Astrocyte of the cerebellum (primary cell): ENCODE measurements at regions not wholly inside any gene's neighbourhood (a gene's known extent, or its start where the extent isn't known, plus 50 kb on each side); places are given as distances from the start of the nearest gene placed in this dataset.

Experiments
- DNase-seq: peaks from one replicate; pipeline ENCODE4 v3.0.0-alpha.2; 2011; ENCODE audit warnings: low read depth
- H3K4me3 ChIP-seq: 2 replicates; pipeline ENCODE4 v1.5.1; 2011; ENCODE audit warnings: mild to moderate bottlenecking, low read depth, low read length, moderate library complexity
- in situ Hi-C: cut with HindIII; loops from 2 replicates; pipeline ENCODE4 v1.10.0; 2017; ENCODE audit warnings: low sequenced_read_pairs
- TF ChIP-seq, protein P1 (sequence below): IDR thresholded peaks from 2 replicates; pipeline ENCODE4 v1.5.1; 2012; ENCODE audit warnings: low read length, low read depth, moderate library complexity, mild to moderate bottlenecking; ENCODE audit errors: missing control alignments

DNA sequence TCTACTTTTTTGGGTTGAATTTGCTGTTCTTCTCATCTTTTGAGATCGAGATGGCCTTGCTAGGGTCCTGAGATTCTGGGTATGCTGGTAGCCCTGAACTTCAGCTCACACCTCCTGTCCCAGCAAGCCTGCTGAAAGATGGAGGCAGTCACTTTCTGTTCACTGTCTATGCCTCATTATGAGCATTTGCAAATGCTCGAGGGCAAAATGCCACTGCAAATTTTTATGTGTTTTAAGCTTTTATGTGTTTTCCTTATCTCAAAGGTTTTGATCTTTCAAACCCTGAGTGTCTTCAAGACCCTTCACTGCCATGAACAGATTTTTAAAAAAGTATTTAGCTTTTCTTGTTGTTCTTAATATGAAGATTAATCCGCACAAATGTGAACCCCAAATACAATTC lies 766.7 kb upstream of the HS6ST1 start:
- TF ChIP-seq, protein P1, sequence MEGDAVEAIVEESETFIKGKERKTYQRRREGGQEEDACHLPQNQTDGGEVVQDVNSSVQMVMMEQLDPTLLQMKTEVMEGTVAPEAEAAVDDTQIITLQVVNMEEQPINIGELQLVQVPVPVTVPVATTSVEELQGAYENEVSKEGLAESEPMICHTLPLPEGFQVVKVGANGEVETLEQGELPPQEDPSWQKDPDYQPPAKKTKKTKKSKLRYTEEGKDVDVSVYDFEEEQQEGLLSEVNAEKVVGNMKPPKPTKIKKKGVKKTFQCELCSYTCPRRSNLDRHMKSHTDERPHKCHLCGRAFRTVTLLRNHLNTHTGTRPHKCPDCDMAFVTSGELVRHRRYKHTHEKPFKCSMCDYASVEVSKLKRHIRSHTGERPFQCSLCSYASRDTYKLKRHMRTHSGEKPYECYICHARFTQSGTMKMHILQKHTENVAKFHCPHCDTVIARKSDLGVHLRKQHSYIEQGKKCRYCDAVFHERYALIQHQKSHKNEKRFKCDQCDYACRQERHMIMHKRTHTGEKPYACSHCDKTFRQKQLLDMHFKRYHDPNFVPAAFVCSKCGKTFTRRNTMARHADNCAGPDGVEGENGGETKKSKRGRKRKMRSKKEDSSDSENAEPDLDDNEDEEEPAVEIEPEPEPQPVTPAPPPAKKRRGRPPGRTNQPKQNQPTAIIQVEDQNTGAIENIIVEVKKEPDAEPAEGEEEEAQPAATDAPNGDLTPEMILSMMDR, result no peak
- in situ Hi-C loops, result no loop called here
- DNase-seq, result no peak
- no peak overlapping the region for H3K4me3 ChIP-seq

DNA sequence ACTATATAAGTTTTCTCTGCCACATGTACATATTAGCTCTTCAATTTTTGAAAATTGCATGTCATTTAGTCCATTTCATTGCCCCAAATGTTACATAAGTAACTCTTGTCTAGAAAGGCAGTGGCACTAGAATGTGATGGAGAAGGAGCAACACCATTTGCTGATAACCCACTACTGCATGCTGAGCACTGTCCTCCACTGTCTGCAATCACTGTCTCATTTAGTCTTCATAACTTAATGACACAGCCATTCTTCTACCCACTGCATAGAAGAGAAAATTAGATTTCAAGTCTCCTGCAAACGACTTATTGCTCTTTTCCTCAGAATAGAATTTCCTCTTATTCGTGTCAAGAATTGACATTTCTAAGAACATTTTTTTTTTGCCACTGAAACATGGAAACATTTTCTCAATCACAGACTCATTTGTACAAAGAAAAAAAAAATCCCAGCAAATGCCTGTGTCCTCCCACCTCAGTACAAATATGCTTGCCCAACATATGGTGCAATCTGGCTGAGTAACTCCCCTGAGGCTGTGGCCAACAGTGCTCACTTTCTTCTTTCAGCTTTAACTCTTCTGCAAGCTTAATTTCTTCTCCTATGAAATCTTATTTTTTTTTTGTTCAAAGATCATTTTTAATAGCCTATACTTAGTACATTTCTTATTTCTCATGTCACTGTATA lies 768.6 kb upstream of the HS6ST1 start:
- TF ChIP-seq, protein P1, result no peak
- in situ Hi-C loops, result no loop called here
- H3K4me3 ChIP-seq, result no peak overlapping the region
- no peak for DNase-seq

DNA sequence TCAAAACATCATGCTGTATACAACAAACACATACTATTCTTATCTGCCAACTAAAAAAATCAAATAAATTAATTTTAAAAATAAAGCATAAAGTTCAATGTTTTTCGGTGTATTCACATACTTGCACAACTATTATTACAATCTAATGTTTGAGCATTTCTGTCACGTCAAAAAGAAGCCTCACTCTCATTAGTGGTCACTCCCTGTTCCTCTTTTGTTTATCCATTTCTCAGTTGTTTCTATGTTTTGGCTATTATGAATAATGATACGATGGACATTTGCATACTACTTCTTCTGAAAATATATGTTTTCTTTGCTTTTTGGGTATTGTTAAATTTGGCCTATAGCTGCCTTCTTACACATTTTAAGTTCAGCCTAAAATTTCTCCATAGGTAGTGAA lies 773.0 kb upstream of the HS6ST1 start:
- H3K4me3 ChIP-seq, result no peak overlapping the region
- no peak for DNase-seq
- TF ChIP-seq, protein P1, result no peak
- in situ Hi-C loops, result no loop called here

DNA sequence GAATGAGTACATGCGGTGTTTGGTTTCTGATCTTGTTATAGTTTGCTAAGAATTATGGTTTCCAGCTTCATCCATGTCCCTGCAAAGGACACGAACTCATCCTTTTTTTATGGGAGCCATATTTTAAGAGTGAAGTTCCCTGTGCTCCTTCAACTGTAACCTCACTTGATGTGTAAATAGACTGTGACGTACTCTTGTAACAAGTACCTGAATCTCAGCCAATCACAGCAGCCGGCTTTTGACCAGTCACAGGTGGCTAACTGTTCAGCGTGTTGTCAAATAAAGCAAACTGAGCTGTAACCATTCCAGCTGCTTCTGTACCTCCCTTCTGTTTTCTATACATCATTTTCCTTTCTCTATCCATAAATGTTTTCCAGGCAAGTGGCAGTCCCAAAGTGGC lies 774.3 kb upstream of the HS6ST1 start:
- in situ Hi-C loops, result no loop called here

DNA sequence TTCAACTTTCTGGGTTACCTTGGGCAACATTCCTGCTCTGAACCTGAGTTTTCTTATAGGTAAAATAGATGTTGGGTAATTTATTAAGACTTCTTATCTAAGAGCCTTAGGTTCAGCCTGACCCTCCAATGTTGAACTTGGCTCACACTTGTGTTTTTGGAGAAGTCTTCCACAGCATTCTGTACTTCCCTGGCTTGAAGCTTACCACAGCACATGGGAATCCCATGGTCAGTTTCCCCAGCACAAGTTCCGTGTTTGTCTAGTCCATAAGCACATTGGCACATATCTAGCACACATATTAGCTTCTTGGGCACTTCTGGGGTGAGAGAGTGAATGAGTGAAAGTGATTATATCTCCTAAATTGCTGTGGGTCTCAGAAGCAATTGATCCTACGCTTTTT lies 782.5 kb upstream of the HS6ST1 start:
- H3K4me3 ChIP-seq, result no peak overlapping the region
- TF ChIP-seq, protein P1, result no peak
- no peak for DNase-seq
- in situ Hi-C loops, result no loop called here

More for the DNA sequence above, 774.3 kb upstream of the HS6ST1 start:
- no peak overlapping the region for H3K4me3 ChIP-seq
- TF ChIP-seq, protein P1, result no peak
- no peak for DNase-seq

DNA sequence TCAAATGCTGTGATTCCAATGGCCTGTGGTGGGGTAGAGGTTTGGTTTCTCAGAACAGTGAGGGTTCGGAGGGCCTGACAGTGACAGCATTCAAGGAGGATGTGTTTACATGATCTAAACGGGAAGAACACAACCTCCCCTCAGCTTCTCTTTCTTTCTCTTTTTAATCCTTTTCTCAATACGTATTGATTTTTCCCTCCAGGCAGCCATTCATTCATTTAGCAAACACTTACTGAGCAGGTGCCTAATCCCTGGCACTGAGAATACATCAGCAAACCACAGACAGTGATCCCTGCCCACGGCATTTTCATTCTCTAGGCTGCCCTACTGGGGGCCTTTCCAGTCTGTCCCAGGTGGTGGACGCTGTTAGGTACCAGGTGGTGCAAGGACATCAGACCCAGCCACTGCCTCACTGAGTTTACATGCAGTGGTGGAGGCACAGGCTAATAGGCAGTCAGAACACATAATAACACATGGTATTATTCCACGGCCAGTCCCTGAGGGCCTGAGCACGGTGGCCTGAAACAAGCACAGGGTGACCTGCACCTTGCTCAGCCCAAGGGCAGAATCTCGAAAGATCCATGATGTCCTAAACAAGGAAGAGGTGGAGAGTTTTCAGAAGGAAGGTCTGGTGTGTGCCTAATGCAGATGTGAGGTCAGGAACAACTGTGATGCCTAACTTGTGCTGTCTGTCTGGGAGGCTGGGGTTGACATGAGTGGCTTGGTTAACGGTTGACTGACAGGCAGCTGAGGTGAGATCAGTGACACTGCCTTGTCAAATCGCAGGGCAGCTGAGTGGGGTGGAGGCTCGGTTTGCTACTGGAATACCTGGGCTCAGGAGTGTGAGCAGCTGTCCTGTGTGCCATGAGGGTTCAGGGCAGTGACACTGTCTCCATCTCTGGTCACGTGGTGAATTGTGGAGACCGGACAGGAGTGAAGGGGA lies 785.5 kb upstream of the HS6ST1 start:
- DNase-seq, result no peak
- TF ChIP-seq, protein P1, result no peak
- in situ Hi-C loops, result no loop called here
- no peak overlapping the region for H3K4me3 ChIP-seq
